OCI-LY3 (cell line): ENCODE measurements at regions not wholly inside any gene's neighbourhood (a gene's known extent, or its start where the extent isn't known, plus 50 kb on each side); places are given as distances from the start of the nearest gene placed in this dataset.

ENCODE experiments used
- EZH2phosphoT487 ChIP-seq: fragments of 200-600 bp; shearing (Covaris generic); IDR thresholded peaks from 2 replicates; pipeline ENCODE4 v1.6.1; 2018; ENCODE audit warnings: antibody characterized with exemption, mixed run types, low read depth
- TF ChIP-seq, protein P1 (sequence below): fragments of 200-600, 300-600 bp; sonication (generic); IDR thresholded peaks from 2 replicates; pipeline ENCODE4 v1.5.1; 2014; ENCODE audit warnings: antibody characterized with exemption, low read length, low read depth

DNA sequence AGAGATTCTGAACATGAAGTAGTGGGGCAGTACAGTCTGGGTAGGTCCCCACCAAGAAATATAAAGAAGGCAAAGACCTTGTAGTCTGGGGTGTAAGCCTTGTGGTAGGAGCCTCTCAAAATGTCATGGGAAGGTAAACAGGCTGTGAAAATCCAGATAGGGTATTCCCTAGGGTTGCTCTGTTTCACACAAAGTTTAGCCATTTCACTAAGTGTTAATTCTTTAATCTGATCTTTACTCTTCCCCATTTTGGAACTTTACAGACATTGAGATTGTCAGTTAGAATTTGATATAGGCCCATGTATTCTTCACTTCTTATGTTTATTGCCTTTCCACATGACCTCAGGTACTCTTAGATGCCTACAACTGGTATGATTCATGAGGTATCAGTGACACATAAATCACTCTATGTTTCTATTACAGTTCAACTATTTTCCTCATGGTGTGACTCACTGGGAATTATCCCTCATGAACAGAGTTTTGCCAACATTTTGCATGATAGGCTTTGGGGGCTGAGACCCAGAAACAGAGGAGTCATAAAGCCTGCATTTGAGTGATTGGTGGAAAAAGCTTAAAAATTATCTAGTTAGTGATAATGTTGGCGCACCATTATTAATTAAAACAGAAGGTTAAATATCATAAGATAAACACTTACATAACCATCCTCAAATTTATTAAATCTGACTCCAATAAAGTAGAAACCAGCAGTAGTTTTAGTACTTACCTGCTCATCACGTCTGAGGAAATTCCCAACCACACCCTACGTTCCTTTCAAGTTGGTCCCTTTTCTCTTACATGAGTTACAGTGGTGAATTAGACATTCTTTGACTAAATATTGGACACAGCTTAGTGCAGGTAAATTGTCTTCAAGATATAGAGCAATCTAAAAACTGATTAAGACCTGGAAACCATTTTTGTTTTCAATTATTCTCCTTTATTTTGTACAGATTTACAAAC lies 399.8 kb upstream of the MEF2C start:
- TF ChIP-seq, protein P1, sequence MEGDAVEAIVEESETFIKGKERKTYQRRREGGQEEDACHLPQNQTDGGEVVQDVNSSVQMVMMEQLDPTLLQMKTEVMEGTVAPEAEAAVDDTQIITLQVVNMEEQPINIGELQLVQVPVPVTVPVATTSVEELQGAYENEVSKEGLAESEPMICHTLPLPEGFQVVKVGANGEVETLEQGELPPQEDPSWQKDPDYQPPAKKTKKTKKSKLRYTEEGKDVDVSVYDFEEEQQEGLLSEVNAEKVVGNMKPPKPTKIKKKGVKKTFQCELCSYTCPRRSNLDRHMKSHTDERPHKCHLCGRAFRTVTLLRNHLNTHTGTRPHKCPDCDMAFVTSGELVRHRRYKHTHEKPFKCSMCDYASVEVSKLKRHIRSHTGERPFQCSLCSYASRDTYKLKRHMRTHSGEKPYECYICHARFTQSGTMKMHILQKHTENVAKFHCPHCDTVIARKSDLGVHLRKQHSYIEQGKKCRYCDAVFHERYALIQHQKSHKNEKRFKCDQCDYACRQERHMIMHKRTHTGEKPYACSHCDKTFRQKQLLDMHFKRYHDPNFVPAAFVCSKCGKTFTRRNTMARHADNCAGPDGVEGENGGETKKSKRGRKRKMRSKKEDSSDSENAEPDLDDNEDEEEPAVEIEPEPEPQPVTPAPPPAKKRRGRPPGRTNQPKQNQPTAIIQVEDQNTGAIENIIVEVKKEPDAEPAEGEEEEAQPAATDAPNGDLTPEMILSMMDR: no peak
- TF ChIP-seq EZH2phosphoT487: no peak
